GM23248 (cell line): ENCODE measurements at regions not wholly inside any gene's neighbourhood (a gene's known extent, or its start where the extent isn't known, plus 50 kb on each side); places are given as distances from the start of the nearest gene placed in this dataset.

ENCODE experiments used
- EZH2 ChIP-seq: fragments of 200-600 bp; sonication (generic); IDR thresholded peaks from 2 replicates; pipeline ENCODE4 v1.6.1; 2018; ENCODE audit warnings: antibody characterized with exemption, mild to moderate bottlenecking; ENCODE audit not compliant: insufficient read depth, poor library complexity, severe bottlenecking
- EZH2phosphoT487 ChIP-seq: fragments of 200-600 bp; sonication (generic); IDR thresholded peaks from 2 replicates; pipeline ENCODE4 v1.6.1; 2018; ENCODE audit warnings: antibody characterized with exemption, moderate library complexity, mild to moderate bottlenecking, low read depth; ENCODE audit not compliant: insufficient read depth

DNA sequence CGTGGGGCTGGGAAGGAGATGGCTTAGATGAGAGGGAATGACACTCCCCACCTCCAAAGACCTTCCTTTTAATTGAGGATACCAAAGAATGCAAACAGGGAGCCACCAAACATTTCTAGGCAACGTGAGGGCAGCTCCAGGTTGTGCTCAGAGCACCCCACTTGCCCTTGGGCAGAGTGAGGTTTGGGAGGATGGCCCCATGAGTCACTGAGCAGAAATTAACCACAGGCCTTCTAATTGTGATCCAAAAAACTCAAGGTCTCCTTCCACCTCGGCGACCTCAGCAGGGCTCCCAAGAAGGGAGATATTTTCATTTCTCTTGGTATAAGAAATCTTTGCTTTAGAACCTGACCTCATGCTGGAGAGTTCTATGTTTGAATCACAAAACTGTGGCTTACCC is 305.0 kb upstream of the TPM1 start:
- TF ChIP-seq EZH2 (no peak), EZH2phosphoT487 (no peak)
